ENCODE measurements at regions not wholly inside any gene's neighbourhood (a gene's known extent, or its start where the extent isn't known, plus 50 kb on each side); places are given as distances from the start of the nearest gene placed in this dataset.

GRCh38 chr20:39698752-39699151, 736.6 kb downstream of the DHX35 start:
- no peak overlapping the region for H3K4me3 ChIP-seq (ENCODE audit: low read depth, low read length)
- H3K36me3 ChIP-seq (ENCODE audit: control insufficient read depth, insufficient read depth, low read length): no peaks in the 10 kb centered on the region
- no peaks in the 10 kb centered on the region for H3K27me3 ChIP-seq (ENCODE audit: control insufficient read depth, insufficient read depth, low read length)
- DNase-seq (ENCODE audit: low read depth): no peak
- TF ChIP-seq CTCF (IDR thresholded peaks at IDR 0.05; ENCODE audit: insufficient read depth, low read length, poor library complexity, severe bottlenecking): no peak

- Histone ChIP-seq H3K4me3 (ENCODE audit: low read depth, low read length) (no peak overlapping the region), H3K27me3 (ENCODE audit: control insufficient read depth, insufficient read depth, low read length) (no peaks in the 10 kb centered on the region), H3K36me3 (ENCODE audit: control insufficient read depth, insufficient read depth, low read length) (no peaks in the 10 kb centered on the region)
- TF ChIP-seq CTCF (IDR thresholded peaks at IDR 0.05; ENCODE audit: insufficient read depth, low read length, poor library complexity, severe bottlenecking): no peak
- DNase-seq (ENCODE audit: low read depth): no peak
Observed at GRCh38 chr20:39691151-39691862, 729.2 kb downstream of the DHX35 start.

GRCh38 chr20:39676857-39677391, 714.8 kb downstream of the DHX35 start:
- H3K36me3 ChIP-seq (ENCODE audit: control insufficient read depth, insufficient read depth, low read length): no peaks in the 10 kb centered on the region

GRCh38 chr20:39676241-39676640, 714.1 kb downstream of the DHX35 start:
- H3K36me3 ChIP-seq (ENCODE audit: control insufficient read depth, insufficient read depth, low read length): no peaks in the 10 kb centered on the region
- DNase-seq (ENCODE audit: low read depth): no peak
- no peaks in the 10 kb centered on the region for H3K27me3 ChIP-seq (ENCODE audit: control insufficient read depth, insufficient read depth, low read length)
- no peak for TF ChIP-seq CTCF (IDR thresholded peaks at IDR 0.05; ENCODE audit: insufficient read depth, low read length, poor library complexity, severe bottlenecking)
- no peak overlapping the region for H3K4me3 ChIP-seq (ENCODE audit: low read depth, low read length)

More at GRCh38 chr20:39676857-39677391, 714.8 kb downstream of the DHX35 start:
- no peaks in the 10 kb centered on the region for H3K27me3 ChIP-seq (ENCODE audit: control insufficient read depth, insufficient read depth, low read length)
- no peak for TF ChIP-seq CTCF (IDR thresholded peaks at IDR 0.05; ENCODE audit: insufficient read depth, low read length, poor library complexity, severe bottlenecking)
- no peak overlapping the region for H3K4me3 ChIP-seq (ENCODE audit: low read depth, low read length)
- no peak for DNase-seq (ENCODE audit: low read depth)

- H3K27me3 ChIP-seq (ENCODE audit: control insufficient read depth, insufficient read depth, low read length): no peaks in the 10 kb centered on the region
- H3K4me3 ChIP-seq (ENCODE audit: low read depth, low read length): no peak overlapping the region
- TF ChIP-seq CTCF (IDR thresholded peaks at IDR 0.05; ENCODE audit: insufficient read depth, low read length, poor library complexity, severe bottlenecking): no peak
- H3K36me3 ChIP-seq (ENCODE audit: control insufficient read depth, insufficient read depth, low read length): no peaks in the 10 kb centered on the region
- no peak for DNase-seq (ENCODE audit: low read depth)
Observed at GRCh38 chr20:39674842-39675241, 712.7 kb downstream of the DHX35 start.

GRCh38 chr20:39670988-39671387, 708.8 kb downstream of the DHX35 start:
- no peak for DNase-seq (ENCODE audit: low read depth)
- Histone ChIP-seq H3K27me3 (ENCODE audit: control insufficient read depth, insufficient read depth, low read length) (no peaks in the 10 kb centered on the region), H3K4me3 (ENCODE audit: low read depth, low read length) (no peak overlapping the region), H3K36me3 (ENCODE audit: control insufficient read depth, insufficient read depth, low read length) (no peaks in the 10 kb centered on the region)
- no peak for TF ChIP-seq CTCF (IDR thresholded peaks at IDR 0.05; ENCODE audit: insufficient read depth, low read length, poor library complexity, severe bottlenecking)

All from kidney epithelial cell (primary cell).